ENCODE measurements at regions not wholly inside any gene's neighbourhood (a gene's known extent, or its start where the extent isn't known, plus 50 kb on each side); places are given as distances from the start of the nearest gene placed in this dataset.
A peak's percentile ranks its signal among the peaks of the same experiment; 100 is the strongest.

GRCh38 chr13:80235166-80235966 lies 105.6 kb downstream of the SPRY2 start:
- no peak for DNase-seq (ENCODE audit: low read depth, low spot score)
- Histone ChIP-seq H3K9ac (ENCODE audit: insufficient read length, low read depth) (no peak overlapping the region), H3K27me3 (ENCODE audit: insufficient read depth, insufficient read length) (no peaks in the 10 kb centered on the region), H3K9me3 (ENCODE audit: insufficient read depth, low read length) (no peaks in the 10 kb centered on the region), H3K36me3 (ENCODE audit: insufficient read depth, insufficient read length, low read length) (no peaks in the 10 kb centered on the region), H3K4me3 (ENCODE audit: insufficient read length, low read depth) (no peak overlapping the region), H3K4me1 (ENCODE audit: insufficient read depth, insufficient read length) (no peaks in the 10 kb centered on the region)
- TF ChIP-seq YY1 (IDR thresholded peaks at IDR 0.05; ENCODE audit: insufficient read depth, insufficient read length): no peak
- no peak for TF ChIP-seq SUZ12 (IDR thresholded peaks at IDR 0.05; ENCODE audit: extremely low read depth, insufficient read depth, insufficient read length)
- no peak for TF ChIP-seq ZNF274 (IDR thresholded peaks at IDR 0.05; ENCODE audit: low read depth, low read length)

- H3K4me1 ChIP-seq (ENCODE audit: insufficient read depth, insufficient read length): no peaks in the 10 kb centered on the region
- no peak overlapping the region for H3K9ac ChIP-seq (ENCODE audit: insufficient read length, low read depth)
- DNase-seq (ENCODE audit: low read depth, low spot score): no peak
- TF ChIP-seq SUZ12 (IDR thresholded peaks at IDR 0.05; ENCODE audit: extremely low read depth, insufficient read depth, insufficient read length) (no peak), ZNF274 (IDR thresholded peaks at IDR 0.05; ENCODE audit: low read depth, low read length) (no peak), YY1 (IDR thresholded peaks at IDR 0.05; ENCODE audit: insufficient read depth, insufficient read length) (no peak)
- H3K4me3 ChIP-seq (ENCODE audit: insufficient read length, low read depth): no peak overlapping the region
- H3K36me3 ChIP-seq (ENCODE audit: insufficient read depth, insufficient read length, low read length): no peaks in the 10 kb centered on the region
- no peaks in the 10 kb centered on the region for H3K9me3 ChIP-seq (ENCODE audit: insufficient read depth, low read length)
- H3K27me3 ChIP-seq (ENCODE audit: insufficient read depth, insufficient read length): no peaks in the 10 kb centered on the region
Measured at GRCh38 chr13:80227645-80228044, 113.3 kb downstream of the SPRY2 start.

- no peak for TF ChIP-seq YY1 (IDR thresholded peaks at IDR 0.05; ENCODE audit: insufficient read depth, insufficient read length)
- TF ChIP-seq ZNF274 (IDR thresholded peaks at IDR 0.05; ENCODE audit: low read depth, low read length): no peak
- TF ChIP-seq SUZ12 (IDR thresholded peaks at IDR 0.05; ENCODE audit: extremely low read depth, insufficient read depth, insufficient read length): no peak
- no peak for DNase-seq (ENCODE audit: low read depth, low spot score)
- H3K36me3 ChIP-seq (ENCODE audit: insufficient read depth, insufficient read length, low read length): no peaks in the 10 kb centered on the region
- no peak overlapping the region for H3K9ac ChIP-seq (ENCODE audit: insufficient read length, low read depth)
- no peaks in the 10 kb centered on the region for H3K27me3 ChIP-seq (ENCODE audit: insufficient read depth, insufficient read length)
- H3K4me3 ChIP-seq (ENCODE audit: insufficient read length, low read depth): no peak overlapping the region
- no peaks in the 10 kb centered on the region for H3K9me3 ChIP-seq (ENCODE audit: insufficient read depth, low read length)
- H3K4me1 ChIP-seq (ENCODE audit: insufficient read depth, insufficient read length): no peaks in the 10 kb centered on the region
Measured at GRCh38 chr13:80226645-80227044, 114.3 kb downstream of the SPRY2 start.

GRCh38 chr13:80224468-80224867 lies 116.5 kb downstream of the SPRY2 start:
- no peak for TF ChIP-seq YY1 (IDR thresholded peaks at IDR 0.05; ENCODE audit: insufficient read depth, insufficient read length)
- no peak for TF ChIP-seq SUZ12 (IDR thresholded peaks at IDR 0.05; ENCODE audit: extremely low read depth, insufficient read depth, insufficient read length)
- no peak for TF ChIP-seq ZNF274 (IDR thresholded peaks at IDR 0.05; ENCODE audit: low read depth, low read length)
- Histone ChIP-seq H3K4me3 (ENCODE audit: insufficient read length, low read depth) (no peak overlapping the region), H3K4me1 (ENCODE audit: insufficient read depth, insufficient read length) (no peaks in the 10 kb centered on the region), H3K9me3 (ENCODE audit: insufficient read depth, low read length) (0 out of 2 replicates have a peak, but pooled peaks cover 3% of the 10 kb centered on the region), H3K9ac (ENCODE audit: insufficient read length, low read depth) (no peak overlapping the region), H3K36me3 (ENCODE audit: insufficient read depth, insufficient read length, low read length) (no peaks in the 10 kb centered on the region), H3K27me3 (ENCODE audit: insufficient read depth, insufficient read length) (no peaks in the 10 kb centered on the region)
- no peak for DNase-seq (ENCODE audit: low read depth, low spot score)

GRCh38 chr13:80217614-80218456 lies 123.1 kb downstream of the SPRY2 start:
- no peaks in the 10 kb centered on the region for H3K27me3 ChIP-seq (ENCODE audit: insufficient read depth, insufficient read length)

DNA sequence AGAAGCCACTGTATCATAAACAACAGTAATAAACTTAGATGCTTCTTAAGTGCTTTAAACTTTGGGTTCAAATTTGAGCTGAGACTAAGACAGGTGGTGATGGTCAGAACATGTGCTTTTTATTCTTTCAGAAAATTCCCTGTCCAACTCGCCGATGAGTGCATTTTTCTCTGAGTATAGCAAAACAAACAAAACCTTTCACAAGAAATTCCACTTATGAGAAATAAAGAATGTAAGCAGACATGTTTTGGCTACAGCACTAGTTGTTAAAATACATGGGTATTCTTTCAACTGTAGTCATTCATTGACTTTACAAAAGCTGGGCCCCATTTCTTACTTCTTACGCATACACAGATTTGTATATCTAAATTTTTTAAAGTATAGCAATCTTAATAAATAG lies 125.6 kb downstream of the SPRY2 start:
- Histone ChIP-seq H3K4me1 (ENCODE audit: insufficient read depth, insufficient read length) (no peaks in the 10 kb centered on the region), H3K27me3 (ENCODE audit: insufficient read depth, insufficient read length) (no peaks in the 10 kb centered on the region), H3K36me3 (ENCODE audit: insufficient read depth, insufficient read length, low read length) (no peaks in the 10 kb centered on the region), H3K9me3 (ENCODE audit: insufficient read depth, low read length) (0 out of 2 replicates have a peak, but pooled peaks cover 5% of the 10 kb centered on the region), H3K9ac (ENCODE audit: insufficient read length, low read depth) (no peak overlapping the region), H3K4me3 (ENCODE audit: insufficient read length, low read depth) (no peak overlapping the region)
- DNase-seq (ENCODE audit: low read depth, low spot score): no peak
- TF ChIP-seq ZNF274 (IDR thresholded peaks at IDR 0.05; ENCODE audit: low read depth, low read length) (no peak), SUZ12 (IDR thresholded peaks at IDR 0.05; ENCODE audit: extremely low read depth, insufficient read depth, insufficient read length) (no peak), YY1 (IDR thresholded peaks at IDR 0.05; ENCODE audit: insufficient read depth, insufficient read length) (no peak)

More at GRCh38 chr13:80217614-80218456, 123.1 kb downstream of the SPRY2 start:
- H3K9ac ChIP-seq (ENCODE audit: insufficient read length, low read depth): no peak overlapping the region
- DNase-seq (ENCODE audit: low read depth, low spot score): peak; percentile 32
- H3K4me1 ChIP-seq (ENCODE audit: insufficient read depth, insufficient read length): no peaks in the 10 kb centered on the region
- H3K4me3 ChIP-seq (ENCODE audit: insufficient read length, low read depth): no peak overlapping the region
- TF ChIP-seq SUZ12 (IDR thresholded peaks at IDR 0.05; ENCODE audit: extremely low read depth, insufficient read depth, insufficient read length): no peak
- no peak for TF ChIP-seq ZNF274 (IDR thresholded peaks at IDR 0.05; ENCODE audit: low read depth, low read length)
- no peak for TF ChIP-seq YY1 (IDR thresholded peaks at IDR 0.05; ENCODE audit: insufficient read depth, insufficient read length)
- H3K36me3 ChIP-seq (ENCODE audit: insufficient read depth, insufficient read length, low read length): no peaks in the 10 kb centered on the region
- 0 out of 2 replicates have a peak, but pooled peaks cover 5% of the 10 kb centered on the region for H3K9me3 ChIP-seq (ENCODE audit: insufficient read depth, low read length)

- H3K9ac ChIP-seq (ENCODE audit: insufficient read length, low read depth): no peak overlapping the region
- TF ChIP-seq SUZ12 (IDR thresholded peaks at IDR 0.05; ENCODE audit: extremely low read depth, insufficient read depth, insufficient read length) (no peak), YY1 (IDR thresholded peaks at IDR 0.05; ENCODE audit: insufficient read depth, insufficient read length) (no peak), ZNF274 (IDR thresholded peaks at IDR 0.05; ENCODE audit: low read depth, low read length) (no peak)
Measured at GRCh38 chr13:80214521-80214991, 126.4 kb downstream of the SPRY2 start.

More at GRCh38 chr13:80214521-80214991, 126.4 kb downstream of the SPRY2 start:
- no peaks in the 10 kb centered on the region for H3K36me3 ChIP-seq (ENCODE audit: insufficient read depth, insufficient read length, low read length)
- H3K4me1 ChIP-seq (ENCODE audit: insufficient read depth, insufficient read length): no peaks in the 10 kb centered on the region
- peak; percentile 28 for DNase-seq (ENCODE audit: low read depth, low spot score)
- 0 out of 2 replicates have a peak, but pooled peaks cover 3% of the 10 kb centered on the region for H3K9me3 ChIP-seq (ENCODE audit: insufficient read depth, low read length)
- H3K4me3 ChIP-seq (ENCODE audit: insufficient read length, low read depth): no peak overlapping the region
- no peaks in the 10 kb centered on the region for H3K27me3 ChIP-seq (ENCODE audit: insufficient read depth, insufficient read length)
